Loucy (cell line): ENCODE measurements at regions not wholly inside any gene's neighbourhood (a gene's known extent, or its start where the extent isn't known, plus 50 kb on each side); places are given as distances from the start of the nearest gene placed in this dataset.
"Not testable (repeated sequence)": the region's sequence is repeated elsewhere in the genome, so short reads cannot be mapped to it uniquely, and the experiment has no call there.

ENCODE experiments used
- H2AFZ ChIP-seq: fragments of 200-600 bp; sonication (generic); 2 replicates; pipeline ENCODE4 v1.6.0; 2016; ENCODE audit warnings: antibody characterized with exemption, mild to moderate bottlenecking, low read length, moderate library complexity
- H3F3A ChIP-seq: fragments of 200-600 bp; 2 replicates; pipeline ENCODE4 v1.6.0; 2016; ENCODE audit warnings: antibody characterized with exemption, low read depth, mild to moderate bottlenecking
- H3K27me3 ChIP-seq: fragments of 200-600 bp; sonication (generic); 2 replicates; pipeline ENCODE4 v1.6.1; 2014; ENCODE audit warnings: low read length, mild to moderate bottlenecking; ENCODE audit not compliant: insufficient read depth, poor library complexity, severe bottlenecking
- H3K36me3 ChIP-seq: fragments of 200-600 bp; sonication (generic); 2 replicates; pipeline ENCODE4 v1.6.1; 2016; ENCODE audit warnings: low read length; ENCODE audit not compliant: insufficient read depth
- H3K4me1 ChIP-seq: fragments of 200-600 bp; sonication (generic); 2 replicates; pipeline ENCODE4 v1.5.1; 2014; ENCODE audit warnings: low read length, mild to moderate bottlenecking; ENCODE audit not compliant: insufficient read depth, poor library complexity, severe bottlenecking
- H3K4me2 ChIP-seq: fragments of 200-600 bp; sonication (generic); 2 replicates; pipeline ENCODE4 v1.6.0; 2014; ENCODE audit warnings: antibody characterized with exemption, low read length, low read depth, mild to moderate bottlenecking; ENCODE audit not compliant: poor library complexity, severe bottlenecking
- H3K4me3 ChIP-seq: fragments of 200-600 bp; sonication (generic); 2 replicates; pipeline ENCODE4 v1.5.1; 2014; ENCODE audit warnings: low read length, mild to moderate bottlenecking, mixed read lengths; ENCODE audit not compliant: poor library complexity, severe bottlenecking
- H3K79me2 ChIP-seq: fragments of 200-600 bp; sonication (generic); 2 replicates; pipeline ENCODE4 v1.6.1; 2014; ENCODE audit warnings: low read length; ENCODE audit not compliant: insufficient read depth
- H3K9ac ChIP-seq: fragments of 200-600 bp; sonication (generic); 2 replicates; pipeline ENCODE4 v1.6.0; 2014; ENCODE audit warnings: mild to moderate bottlenecking, low read depth, low read length, moderate library complexity; ENCODE audit not compliant: poor library complexity, severe bottlenecking
- H3K9me2 ChIP-seq: fragments of 200-600 bp; sonication (generic); replicated peaks from 2 replicates; pipeline ENCODE4 v1.6.1; 2016; ENCODE audit warnings: low read depth, low read length, mixed read lengths
- H3K9me3 ChIP-seq: fragments of 200-600 bp; sonication (generic); 2 replicates; pipeline ENCODE4 v1.6.1; 2014; ENCODE audit warnings: mild to moderate bottlenecking, antibody characterized with exemption, low read length, low read depth; ENCODE audit not compliant: insufficient read depth
- H4K20me1 ChIP-seq: fragments of 200-600 bp; sonication (generic); 2 replicates; pipeline ENCODE4 v1.6.0; 2014; ENCODE audit warnings: antibody characterized with exemption, low read length, mild to moderate bottlenecking; ENCODE audit not compliant: insufficient read depth, poor library complexity, severe bottlenecking
- EZH2phosphoT487 ChIP-seq: fragments of 200-600 bp; IDR thresholded peaks from 2 replicates; pipeline ENCODE4 v1.6.1; 2018; ENCODE audit warnings: antibody characterized with exemption, mild to moderate bottlenecking, moderate library complexity, borderline replicate concordance
- TF ChIP-seq, protein P1 (sequence below): fragments of 200-600 bp; sonication (generic); conservative IDR thresholded peaks from 2 replicates; pipeline ENCODE4 v1.5.1; 2014; ENCODE audit warnings: mild to moderate bottlenecking, antibody characterized with exemption, low read length

DNA sequence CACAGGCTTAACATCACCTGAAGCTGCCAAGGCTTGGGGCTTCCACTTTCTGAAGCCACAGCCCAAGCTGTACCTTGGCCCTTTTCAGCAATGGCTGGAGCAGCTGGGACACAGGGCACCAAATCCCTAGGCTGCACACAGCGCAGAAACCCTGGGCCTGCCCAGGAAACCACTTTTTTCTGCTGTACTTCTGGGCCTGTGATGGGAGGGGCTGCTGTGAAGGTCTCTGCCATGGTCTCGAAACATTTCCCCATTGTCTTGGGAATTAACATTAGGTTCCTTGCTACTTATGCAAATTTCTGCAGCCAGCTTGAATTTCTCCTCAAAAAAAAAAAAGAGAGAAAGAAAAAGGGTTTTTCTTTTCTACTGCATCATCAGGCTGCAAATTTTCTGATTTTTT lies 219.1 kb downstream of the RPL10L start:
- H3K4me3 ChIP-seq = no peak overlapping the region
- H2AFZ ChIP-seq = no peak overlapping the region

DNA sequence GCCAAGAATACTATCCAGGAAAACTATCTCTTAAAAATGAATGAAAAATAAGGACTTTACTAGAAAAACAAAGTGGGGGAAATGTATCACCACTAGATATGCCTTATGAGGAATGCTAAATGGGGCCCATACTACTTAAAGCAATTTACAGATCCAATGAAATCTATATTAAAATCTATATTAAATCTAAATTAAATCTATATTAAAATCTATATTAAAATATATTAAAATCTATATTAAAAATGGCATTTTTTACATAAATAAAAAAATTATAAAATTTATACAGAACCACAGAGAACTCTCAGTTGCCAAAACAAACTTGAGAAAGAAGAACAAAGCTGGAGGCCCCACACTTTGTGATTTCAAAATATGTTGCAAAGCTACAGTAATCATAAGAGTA lies 234.5 kb downstream of the RPL10L start:
- Histone ChIP-seq H2AFZ (no peak overlapping the region), H3K9ac (no peak overlapping the region), H3F3A (no peaks in the 10 kb centered on the region), H3K36me3 (no peaks in the 10 kb centered on the region), H3K9me3 (no peaks in the 10 kb centered on the region; the same call in 1 of the 2 replicates), H3K4me2 (no peak overlapping the region), H3K4me3 (no peak overlapping the region), H3K79me2 (no peaks in the 10 kb centered on the region), H4K20me1 (no peaks in the 10 kb centered on the region), H3K4me1 (no peaks in the 10 kb centered on the region), H3K9me2 (no peaks in the 10 kb centered on the region), H3K27me3 (no peaks in the 10 kb centered on the region)
- TF ChIP-seq, protein P1, sequence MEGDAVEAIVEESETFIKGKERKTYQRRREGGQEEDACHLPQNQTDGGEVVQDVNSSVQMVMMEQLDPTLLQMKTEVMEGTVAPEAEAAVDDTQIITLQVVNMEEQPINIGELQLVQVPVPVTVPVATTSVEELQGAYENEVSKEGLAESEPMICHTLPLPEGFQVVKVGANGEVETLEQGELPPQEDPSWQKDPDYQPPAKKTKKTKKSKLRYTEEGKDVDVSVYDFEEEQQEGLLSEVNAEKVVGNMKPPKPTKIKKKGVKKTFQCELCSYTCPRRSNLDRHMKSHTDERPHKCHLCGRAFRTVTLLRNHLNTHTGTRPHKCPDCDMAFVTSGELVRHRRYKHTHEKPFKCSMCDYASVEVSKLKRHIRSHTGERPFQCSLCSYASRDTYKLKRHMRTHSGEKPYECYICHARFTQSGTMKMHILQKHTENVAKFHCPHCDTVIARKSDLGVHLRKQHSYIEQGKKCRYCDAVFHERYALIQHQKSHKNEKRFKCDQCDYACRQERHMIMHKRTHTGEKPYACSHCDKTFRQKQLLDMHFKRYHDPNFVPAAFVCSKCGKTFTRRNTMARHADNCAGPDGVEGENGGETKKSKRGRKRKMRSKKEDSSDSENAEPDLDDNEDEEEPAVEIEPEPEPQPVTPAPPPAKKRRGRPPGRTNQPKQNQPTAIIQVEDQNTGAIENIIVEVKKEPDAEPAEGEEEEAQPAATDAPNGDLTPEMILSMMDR = no peak
- TF ChIP-seq EZH2phosphoT487 = no peak

More for the DNA sequence above, 219.1 kb downstream of the RPL10L start:
- H4K20me1 ChIP-seq = no peaks in the 10 kb centered on the region
- no peak overlapping the region for H3K9ac ChIP-seq
- no peaks in the 10 kb centered on the region for H3F3A ChIP-seq
- 0 out of 2 replicates have a peak, but pooled peaks cover 4% of the 10 kb centered on the region for H3K9me2 ChIP-seq
- no peaks in the 10 kb centered on the region for H3K79me2 ChIP-seq
- H3K27me3 ChIP-seq = no peaks in the 10 kb centered on the region
- H3K4me2 ChIP-seq = no peak overlapping the region
- H3K36me3 ChIP-seq = no peaks in the 10 kb centered on the region
- no peaks in the 10 kb centered on the region for H3K9me3 ChIP-seq
- no peaks in the 10 kb centered on the region for H3K4me1 ChIP-seq
- no peak for TF ChIP-seq EZH2phosphoT487
- TF ChIP-seq, protein P1 = no peak

DNA sequence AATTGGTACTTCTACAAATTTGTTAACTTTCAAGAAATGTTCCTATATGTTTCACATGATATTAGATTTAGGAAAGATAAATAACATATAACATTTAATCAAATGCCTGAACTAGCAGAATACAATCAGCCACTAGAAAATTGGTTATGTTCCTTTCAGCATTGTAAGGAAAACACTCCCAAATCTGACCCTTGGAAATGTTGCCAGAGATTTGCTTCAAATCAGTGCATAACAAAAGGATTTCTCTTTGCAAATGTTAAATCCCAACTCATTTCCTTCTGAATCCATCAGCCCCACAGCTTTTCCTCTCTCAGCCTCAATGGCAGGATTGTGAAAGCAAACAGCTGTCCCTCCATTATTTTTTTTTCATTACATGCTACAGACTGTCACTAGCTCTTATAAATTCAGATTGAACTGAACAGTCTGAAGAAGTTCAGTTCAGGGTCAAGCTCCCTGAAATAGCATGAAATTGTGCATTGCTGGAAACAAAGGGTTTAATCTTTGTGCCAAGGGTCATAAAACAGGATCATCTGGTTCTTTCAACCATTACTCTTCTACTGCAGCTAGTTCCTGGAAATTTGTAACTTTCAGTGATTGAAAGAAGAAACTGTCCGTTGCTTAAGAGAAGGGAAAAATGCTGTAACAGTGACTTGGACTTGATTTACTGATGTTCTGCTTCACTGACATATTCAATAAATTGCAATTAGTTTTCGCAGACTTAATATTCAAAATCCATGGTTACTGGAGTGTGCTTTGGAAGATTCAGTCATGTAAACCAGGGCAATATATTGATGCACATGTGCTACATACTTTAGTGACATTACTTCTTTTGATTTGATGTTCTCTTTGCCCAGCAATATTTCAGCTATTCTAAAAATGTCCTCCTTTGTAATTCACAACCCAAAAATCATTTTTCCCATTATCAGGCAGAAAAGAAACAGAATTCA lies 246.4 kb downstream of the RPL10L start:
- H3K9me2 ChIP-seq = no peaks in the 10 kb centered on the region
- no peaks in the 10 kb centered on the region for H3K36me3 ChIP-seq
- no peak overlapping the region for H2AFZ ChIP-seq
- H3F3A ChIP-seq = no peaks in the 10 kb centered on the region
- no peaks in the 10 kb centered on the region for H3K4me1 ChIP-seq
- H3K9me3 ChIP-seq = no peaks in the 10 kb centered on the region
- no peaks in the 10 kb centered on the region for H3K79me2 ChIP-seq
- H3K4me3 ChIP-seq = no peak overlapping the region
- no peaks in the 10 kb centered on the region for H3K27me3 ChIP-seq
- H4K20me1 ChIP-seq = no peaks in the 10 kb centered on the region
- H3K9ac ChIP-seq = no peak overlapping the region
- no peak for TF ChIP-seq EZH2phosphoT487
- TF ChIP-seq, protein P1 = no peak
- no peak overlapping the region for H3K4me2 ChIP-seq

DNA sequence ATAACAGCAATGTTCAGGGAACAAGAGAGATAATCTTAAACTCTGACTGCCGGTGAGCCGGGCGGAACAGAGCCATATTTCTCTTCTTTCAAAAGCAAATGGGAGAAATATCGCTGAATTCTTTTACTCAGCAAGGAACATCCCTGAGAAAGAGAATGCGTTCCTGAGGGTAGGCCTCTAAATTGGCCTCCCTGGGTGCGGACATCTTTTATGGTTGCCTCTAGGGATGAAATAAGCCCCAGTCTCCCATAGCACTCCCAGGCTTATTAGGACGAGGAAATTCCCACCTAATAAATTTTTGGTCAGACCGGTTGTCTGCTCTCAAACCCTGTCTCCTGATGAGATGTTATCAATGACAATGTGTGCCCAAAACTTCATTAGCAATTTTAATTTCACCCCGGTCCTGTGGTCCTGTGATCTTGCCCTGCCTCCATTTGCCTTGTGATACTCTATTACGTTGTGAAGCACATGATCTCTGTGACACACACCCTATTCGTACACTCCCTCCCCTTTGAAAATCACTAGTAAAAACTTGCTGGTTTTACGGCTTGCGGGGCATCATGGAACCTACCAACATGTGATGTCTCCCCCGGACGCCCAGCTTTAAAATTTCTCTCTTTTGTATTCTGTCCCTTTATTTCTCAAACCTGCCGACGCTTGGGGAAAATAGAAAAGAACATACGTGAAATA lies 249.4 kb downstream of the RPL10L start:
- H3K4me1 ChIP-seq, H3K36me3 ChIP-seq, H3K27me3 ChIP-seq, H3K9me2 ChIP-seq, H3F3A ChIP-seq, H3K9ac ChIP-seq, H4K20me1 ChIP-seq, H3K79me2 ChIP-seq, H3K4me3 ChIP-seq, H2AFZ ChIP-seq, H3K4me2 ChIP-seq, H3K9me3 ChIP-seq: not testable (repeated sequence)
